Adipocyte (in vitro differentiated cells): ENCODE measurements at regions not wholly inside any gene's neighbourhood (a gene's known extent, or its start where the extent isn't known, plus 50 kb on each side); places are given as distances from the start of the nearest gene placed in this dataset.

Experiments used
- DNase-seq: peaks from one replicate; pipeline ENCODE4 v3.0.0-alpha.2; 2015; ENCODE audit warnings: low read depth
- H3K27me3 ChIP-seq: replicated peaks from 2 replicates; pipeline ENCODE4 v1.7.0; 2013; ENCODE audit warnings: mild to moderate bottlenecking, low read length, moderate library complexity; ENCODE audit not compliant: control insufficient read depth, insufficient read depth
- H3K36me3 ChIP-seq: 2 replicates; pipeline ENCODE4 v1.7.0; 2013; ENCODE audit warnings: low read length, mild to moderate bottlenecking, moderate library complexity; ENCODE audit not compliant: control insufficient read depth, insufficient read depth, severe bottlenecking
- H3K4me1 ChIP-seq: 2 replicates; pipeline ENCODE4 v1.7.0; 2013; ENCODE audit warnings: mild to moderate bottlenecking, low read length, moderate library complexity; ENCODE audit not compliant: control insufficient read depth, insufficient read depth
- H3K4me3 ChIP-seq: 2 replicates; pipeline ENCODE4 v1.7.0; 2013; ENCODE audit warnings: mild to moderate bottlenecking, low read length, moderate library complexity
- H3K9ac ChIP-seq: 2 replicates; pipeline ENCODE4 v1.7.0; 2013; ENCODE audit warnings: mild to moderate bottlenecking, low read length, moderate library complexity
- H3K9me3 ChIP-seq: 2 replicates; pipeline ENCODE4 v1.7.0; 2013; ENCODE audit warnings: mild to moderate bottlenecking, low read length, moderate library complexity; ENCODE audit not compliant: control insufficient read depth

- H3K36me3 ChIP-seq, result no peaks in the 10 kb centered on the region
- H3K9me3 ChIP-seq, result no peaks in the 10 kb centered on the region
- no peak overlapping the region for H3K9ac ChIP-seq
- H3K27me3 ChIP-seq, result no peaks in the 10 kb centered on the region
- H3K4me1 ChIP-seq, result peaks cover 22% of the 10 kb centered on the region
- H3K4me3 ChIP-seq, result no peak overlapping the region
- DNase-seq, result peak; percentile 38
Observed at GRCh38 chr2:67256892-67257291, 140.2 kb upstream of the ETAA1 start.

- no peaks in the 10 kb centered on the region for H3K36me3 ChIP-seq
- peaks cover 22% of the 10 kb centered on the region for H3K4me1 ChIP-seq
- H3K9ac ChIP-seq, result no peak overlapping the region
- H3K27me3 ChIP-seq, result no peaks in the 10 kb centered on the region
- no peak for DNase-seq
- H3K9me3 ChIP-seq, result no peaks in the 10 kb centered on the region
- H3K4me3 ChIP-seq, result no peak overlapping the region
Observed at GRCh38 chr2:67258122-67258521, 139.0 kb upstream of the ETAA1 start.

- peaks cover 22% of the 10 kb centered on the region for H3K4me1 ChIP-seq
Observed at GRCh38 chr2:67258831-67259230, 138.3 kb upstream of the ETAA1 start.

GRCh38 chr2:67259556-67260342 lies 137.4 kb upstream of the ETAA1 start:
- Histone ChIP-seq H3K9me3 (no peaks in the 10 kb centered on the region), H3K4me1 (peaks cover 22% of the 10 kb centered on the region), H3K9ac (peak overlapping the region; percentile 39), H3K27me3 (no peaks in the 10 kb centered on the region), H3K36me3 (no peaks in the 10 kb centered on the region), H3K4me3 (peak overlapping the region; percentile 63)
- peak; percentile 88 for DNase-seq

More at GRCh38 chr2:67258831-67259230, 138.3 kb upstream of the ETAA1 start:
- Histone ChIP-seq H3K9ac (no peak overlapping the region), H3K27me3 (no peaks in the 10 kb centered on the region), H3K4me3 (no peak overlapping the region), H3K36me3 (no peaks in the 10 kb centered on the region), H3K9me3 (no peaks in the 10 kb centered on the region)
- DNase-seq, result no peak

- Histone ChIP-seq H3K27me3 (no peaks in the 10 kb centered on the region), H3K4me3 (peak overlapping the region; percentile 63)
- DNase-seq, result peak; percentile 96
Observed at GRCh38 chr2:67260343-67261277, 136.5 kb upstream of the ETAA1 start.

GRCh38 chr2:67267241-67267640 lies 129.9 kb upstream of the ETAA1 start:
- no peak overlapping the region for H3K9ac ChIP-seq
- no peak overlapping the region for H3K4me3 ChIP-seq
- H3K36me3 ChIP-seq, result no peaks in the 10 kb centered on the region
- H3K9me3 ChIP-seq, result no peaks in the 10 kb centered on the region
- no peak for DNase-seq
- H3K27me3 ChIP-seq, result no peaks in the 10 kb centered on the region
- no peaks in the 10 kb centered on the region for H3K4me1 ChIP-seq

More at GRCh38 chr2:67260343-67261277, 136.5 kb upstream of the ETAA1 start:
- H3K9ac ChIP-seq, result peak overlapping the region; percentile 39
- no peaks in the 10 kb centered on the region for H3K36me3 ChIP-seq
- peaks cover 22% of the 10 kb centered on the region for H3K4me1 ChIP-seq
- no peaks in the 10 kb centered on the region for H3K9me3 ChIP-seq

GRCh38 chr2:67268797-67269196 lies 128.3 kb upstream of the ETAA1 start:
- Histone ChIP-seq H3K9me3 (no peaks in the 10 kb centered on the region), H3K4me1 (no peaks in the 10 kb centered on the region), H3K27me3 (no peaks in the 10 kb centered on the region), H3K4me3 (no peak overlapping the region), H3K36me3 (no peaks in the 10 kb centered on the region), H3K9ac (no peak overlapping the region)
- DNase-seq, result peak; percentile 36

GRCh38 chr2:67272195-67272594 lies 124.9 kb upstream of the ETAA1 start:
- H3K36me3 ChIP-seq, result no peaks in the 10 kb centered on the region
- no peaks in the 10 kb centered on the region for H3K9me3 ChIP-seq
- no peak for DNase-seq
- no peaks in the 10 kb centered on the region for H3K4me1 ChIP-seq
- H3K4me3 ChIP-seq, result no peak overlapping the region
- H3K9ac ChIP-seq, result no peak overlapping the region
- no peaks in the 10 kb centered on the region for H3K27me3 ChIP-seq

- no peaks in the 10 kb centered on the region for H3K27me3 ChIP-seq
- no peak overlapping the region for H3K9ac ChIP-seq
- no peaks in the 10 kb centered on the region for H3K36me3 ChIP-seq
- H3K4me1 ChIP-seq, result peaks cover 11% of the 10 kb centered on the region
- no peak overlapping the region for H3K4me3 ChIP-seq
- DNase-seq, result no peak
- H3K9me3 ChIP-seq, result no peaks in the 10 kb centered on the region
Observed at GRCh38 chr2:67277450-67277849, 119.7 kb upstream of the ETAA1 start.

GRCh38 chr2:67281101-67281500 lies 116.0 kb upstream of the ETAA1 start:
- Histone ChIP-seq H3K4me3 (no peak overlapping the region), H3K9ac (no peak overlapping the region), H3K27me3 (no peaks in the 10 kb centered on the region), H3K4me1 (peaks cover 14% of the 10 kb centered on the region), H3K36me3 (no peaks in the 10 kb centered on the region), H3K9me3 (no peaks in the 10 kb centered on the region)
- DNase-seq, result no peak

- Histone ChIP-seq H3K4me3 (no peak overlapping the region), H3K4me1 (peaks cover 14% of the 10 kb centered on the region), H3K9me3 (no peaks in the 10 kb centered on the region), H3K36me3 (no peaks in the 10 kb centered on the region), H3K9ac (no peak overlapping the region), H3K27me3 (no peaks in the 10 kb centered on the region)
- DNase-seq, result no peak
Observed at GRCh38 chr2:67283641-67284040, 113.5 kb upstream of the ETAA1 start.
